ENCODE measurements at regions not wholly inside any gene's neighbourhood (a gene's known extent, or its start where the extent isn't known, plus 50 kb on each side); places are given as distances from the start of the nearest gene placed in this dataset.

- H3K4me1 ChIP-seq (ENCODE audit: insufficient read depth, low read length) = no peaks in the 10 kb centered on the region
- no peak overlapping the region for H2BK15ac ChIP-seq (ENCODE audit: low read depth, low read length)
- 0 out of 7 replicates have a peak, but pooled peaks cover 0 to 3% (median 0%) of the 10 kb centered on the region in 3 experiments for H3K36me3 Mint-ChIP-seq (ENCODE audit: insufficient read depth in 1 of 3, low read depth in 3 of 3)
- no peak overlapping the region for H3K27ac ChIP-seq (ENCODE audit: insufficient read length, low read depth, low read length)
- no peak overlapping the region for H4K91ac ChIP-seq (ENCODE audit: insufficient read length, low read depth, low read length)
- H4K8ac ChIP-seq (replicated peaks; ENCODE audit: insufficient read length, low read depth, low read length) = no peak overlapping the region
- H2BK120ac ChIP-seq (ENCODE audit: low read depth, low read length, poor library complexity, severe bottlenecking) = no peak overlapping the region
- no peaks in the 10 kb centered on the region for H3K27me3 ChIP-seq (ENCODE audit: insufficient read depth, low read length)
- no peaks in the 10 kb centered on the region for H3K9me3 ChIP-seq (ENCODE audit: control insufficient read depth, low read depth, low read length)
- H3T11ph ChIP-seq (ENCODE audit: low read length) = no peak overlapping the region
- no peak for TF ChIP-seq CTCF (conservative IDR thresholded peaks at IDR 0.05)
- no peak overlapping the region for H3K4me2 ChIP-seq (ENCODE audit: insufficient read depth, insufficient read length, low read length)
- H3K9ac ChIP-seq (ENCODE audit: extremely low read depth, insufficient read length, low read length) = no peak overlapping the region
- H3K18ac ChIP-seq (ENCODE audit: insufficient read length, low read depth, low read length) = no peak overlapping the region
- no peak overlapping the region for H3K4ac ChIP-seq (ENCODE audit: low read depth, low read length)
- no peak overlapping the region for H3K27ac Mint-ChIP-seq
- H3K4me1 Mint-ChIP-seq = no peaks in the 10 kb centered on the region
- no peak overlapping the region for H2AFZ ChIP-seq (ENCODE audit: low read length)
- H2BK20ac ChIP-seq (ENCODE audit: low read depth, low read length, poor library complexity, severe bottlenecking) = no peak overlapping the region
- no peaks in the 10 kb centered on the region for H3K79me1 ChIP-seq (ENCODE audit: insufficient read depth, low read depth, low read length, poor library complexity, severe bottlenecking)
- H3K79me2 ChIP-seq (ENCODE audit: insufficient read depth, low read length) = no peaks in the 10 kb centered on the region
- peaks cover 0 to 4% of the 10 kb centered on the region in 2 experiments; a peak in 3 of 5 replicates for H3K9me3 Mint-ChIP-seq
- no peaks in the 10 kb centered on the region for H3K27me3 Mint-ChIP-seq (ENCODE audit: low read depth)
- no peak for DNase-seq
- no peak overlapping the region for H3K14ac ChIP-seq (ENCODE audit: insufficient read depth, low read length)
- H2BK5ac ChIP-seq (ENCODE audit: insufficient read length, low read length) = no peak overlapping the region
- no peak overlapping the region for H3K56ac ChIP-seq (ENCODE audit: insufficient read length, low read depth, low read length)
- H2AK5ac ChIP-seq (ENCODE audit: insufficient read length, low read length) = no peak overlapping the region
- H3K23ac ChIP-seq (ENCODE audit: insufficient read length, low read depth, low read length) = no peak overlapping the region
- H4K5ac ChIP-seq (ENCODE audit: insufficient read length, low read depth, low read length) = no peak overlapping the region
- no peak overlapping the region for H3K4me3 Mint-ChIP-seq
- H4K20me1 ChIP-seq (ENCODE audit: control insufficient read depth, insufficient read depth, insufficient read length) = no peaks in the 10 kb centered on the region
- no peaks in the 10 kb centered on the region for H3K23me2 ChIP-seq (ENCODE audit: insufficient read length, low read depth, low read length, poor library complexity, severe bottlenecking)
- no peak overlapping the region for H2BK12ac ChIP-seq (ENCODE audit: insufficient read length, low read depth, low read length)
- WGBS (ENCODE audit: extremely low coverage, insufficient read length, low lambda C conversion rate) = no CpG with 5 or more reads among the region's 7 CpGs
These were observed 1268.0 kb downstream of the JRKL start for GRCh38 chr11:97657852-97658251.
